NAMALWA (cell line): ENCODE measurements at regions not wholly inside any gene's neighbourhood (a gene's known extent, or its start where the extent isn't known, plus 50 kb on each side); places are given as distances from the start of the nearest gene placed in this dataset.
"Not testable (repeated sequence)": the region's sequence is repeated elsewhere in the genome, so short reads cannot be mapped to it uniquely, and the experiment has no call there.

Experiments used
- DNase-seq: peaks from one replicate; pipeline ENCODE4 v3.0.0-alpha.2; 2015; ENCODE audit warnings: low spot score

DNA sequence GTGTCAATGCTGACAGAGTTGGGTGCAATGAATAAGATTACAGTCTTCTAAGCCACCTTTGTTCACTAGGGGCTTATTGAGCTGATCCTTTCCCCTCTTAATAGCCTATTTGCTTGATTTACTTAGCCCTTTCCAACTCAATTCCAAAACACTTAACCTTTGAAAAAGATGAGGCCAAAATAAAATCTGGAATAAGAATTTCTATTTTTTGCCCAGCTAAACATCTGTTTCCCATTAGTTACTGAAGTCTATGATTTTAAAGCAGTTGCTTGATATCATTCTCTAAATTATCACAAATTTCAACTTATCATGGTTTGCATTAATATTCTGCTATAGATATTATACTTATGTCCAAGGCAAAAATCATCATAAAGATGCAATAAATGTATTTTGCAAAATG, 1272.0 kb upstream of the ACO1 start:
- no peak for DNase-seq

DNA sequence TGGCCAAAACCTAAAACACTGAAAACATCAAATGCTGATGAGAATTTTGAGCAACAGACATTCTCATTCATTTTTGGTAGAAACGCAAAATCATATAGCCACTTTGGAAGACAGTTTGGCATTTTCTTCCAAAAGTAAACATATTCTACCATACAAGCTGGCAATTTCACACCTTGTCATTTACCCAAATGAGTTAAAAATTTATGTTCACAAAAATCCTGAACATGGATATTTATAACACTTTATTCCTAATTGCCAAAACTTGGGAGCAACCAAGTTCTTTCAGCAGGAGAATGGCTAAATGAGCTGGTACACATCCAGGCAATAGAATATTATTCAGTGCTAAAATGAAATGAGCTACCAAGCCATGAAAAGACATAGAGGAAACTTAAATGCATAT, 1270.1 kb upstream of the ACO1 start:
- no peak for DNase-seq

DNA sequence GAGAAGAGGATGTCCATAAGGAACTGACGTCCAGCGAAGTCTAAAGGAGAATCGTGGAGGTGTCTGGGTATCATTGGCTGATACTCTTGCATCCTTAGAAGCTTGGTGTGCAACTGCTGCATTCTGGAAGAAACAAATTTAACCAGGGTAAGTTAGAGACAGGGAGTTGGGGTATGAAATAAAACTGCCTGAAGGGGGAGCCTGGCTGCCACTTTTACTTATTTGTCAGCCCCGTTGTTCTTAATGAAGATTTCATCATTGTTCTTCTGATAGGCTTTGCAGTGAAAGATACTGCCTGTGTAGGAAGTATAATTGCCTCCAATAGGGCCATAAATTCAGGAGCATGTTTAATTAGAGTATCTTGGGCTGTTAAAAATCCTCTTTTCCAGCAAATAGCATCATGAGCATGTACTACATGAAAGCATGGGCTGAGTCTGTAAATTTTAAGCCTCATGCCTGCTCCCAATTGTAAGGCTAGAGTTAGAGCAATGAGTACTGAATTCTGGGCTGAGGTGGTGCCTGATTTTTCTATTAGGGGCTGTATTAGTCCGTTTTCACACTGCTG, 1264.5 kb upstream of the ACO1 start:
- peak; percentile 64 for DNase-seq

DNA sequence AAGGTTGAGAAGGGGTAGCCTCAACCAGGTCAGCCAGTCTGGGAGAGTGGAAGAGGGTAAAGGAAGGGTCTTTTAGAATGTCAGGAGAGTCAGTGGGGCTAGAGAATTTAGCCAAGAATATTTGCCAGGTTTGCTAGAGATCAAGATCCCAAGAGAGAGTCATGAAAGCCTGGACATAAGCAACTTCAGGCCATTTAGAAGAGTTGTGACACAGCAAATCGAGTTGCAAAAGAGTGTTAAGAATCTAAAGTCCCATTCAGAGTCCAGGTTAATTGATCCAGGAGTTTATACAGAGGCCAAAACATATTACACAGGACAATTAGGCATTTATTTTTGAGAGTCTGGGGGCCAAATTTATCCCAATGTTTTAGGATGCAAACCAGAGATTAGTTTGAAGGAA, 1260.1 kb upstream of the ACO1 start:
- DNase-seq = no peak

DNA sequence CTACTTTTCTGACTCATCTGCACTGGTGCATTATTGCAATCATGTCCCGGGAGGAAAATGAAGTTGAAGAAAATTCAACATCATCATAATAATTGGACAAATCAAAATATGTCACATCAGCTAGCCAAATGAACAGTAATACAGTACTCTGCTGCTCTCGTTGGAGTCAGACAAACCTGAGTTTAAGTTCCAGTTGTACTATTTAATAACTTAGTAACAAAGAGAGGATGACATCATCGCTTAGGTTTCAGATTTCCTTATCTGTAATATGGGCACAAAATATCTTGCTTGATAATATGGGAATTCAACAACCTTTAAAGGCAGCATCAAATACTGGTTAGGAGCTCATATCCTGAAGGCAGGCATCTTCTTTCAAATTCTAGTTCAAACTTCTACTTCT, 1248.9 kb upstream of the ACO1 start:
- DNase-seq = no peak

DNA sequence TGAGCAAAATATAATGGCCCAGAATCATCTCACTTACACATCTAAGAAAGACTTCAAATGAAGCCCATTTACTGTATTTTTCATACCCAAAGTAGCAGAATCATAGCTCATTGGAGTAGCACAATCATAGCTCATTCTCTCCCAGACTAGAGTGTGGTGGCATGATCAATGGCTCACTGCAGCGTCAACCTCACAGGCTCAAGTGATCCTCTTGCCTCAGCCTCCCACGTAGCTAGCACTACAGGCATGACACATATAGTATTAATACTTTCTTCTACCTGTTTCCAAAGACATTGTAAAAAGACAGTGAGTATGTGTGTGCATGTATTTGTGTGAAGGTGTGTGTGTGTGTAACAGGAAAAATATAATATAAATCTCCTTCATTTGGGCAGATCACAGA, 1247.9 kb upstream of the ACO1 start:
- no peak for DNase-seq

DNA sequence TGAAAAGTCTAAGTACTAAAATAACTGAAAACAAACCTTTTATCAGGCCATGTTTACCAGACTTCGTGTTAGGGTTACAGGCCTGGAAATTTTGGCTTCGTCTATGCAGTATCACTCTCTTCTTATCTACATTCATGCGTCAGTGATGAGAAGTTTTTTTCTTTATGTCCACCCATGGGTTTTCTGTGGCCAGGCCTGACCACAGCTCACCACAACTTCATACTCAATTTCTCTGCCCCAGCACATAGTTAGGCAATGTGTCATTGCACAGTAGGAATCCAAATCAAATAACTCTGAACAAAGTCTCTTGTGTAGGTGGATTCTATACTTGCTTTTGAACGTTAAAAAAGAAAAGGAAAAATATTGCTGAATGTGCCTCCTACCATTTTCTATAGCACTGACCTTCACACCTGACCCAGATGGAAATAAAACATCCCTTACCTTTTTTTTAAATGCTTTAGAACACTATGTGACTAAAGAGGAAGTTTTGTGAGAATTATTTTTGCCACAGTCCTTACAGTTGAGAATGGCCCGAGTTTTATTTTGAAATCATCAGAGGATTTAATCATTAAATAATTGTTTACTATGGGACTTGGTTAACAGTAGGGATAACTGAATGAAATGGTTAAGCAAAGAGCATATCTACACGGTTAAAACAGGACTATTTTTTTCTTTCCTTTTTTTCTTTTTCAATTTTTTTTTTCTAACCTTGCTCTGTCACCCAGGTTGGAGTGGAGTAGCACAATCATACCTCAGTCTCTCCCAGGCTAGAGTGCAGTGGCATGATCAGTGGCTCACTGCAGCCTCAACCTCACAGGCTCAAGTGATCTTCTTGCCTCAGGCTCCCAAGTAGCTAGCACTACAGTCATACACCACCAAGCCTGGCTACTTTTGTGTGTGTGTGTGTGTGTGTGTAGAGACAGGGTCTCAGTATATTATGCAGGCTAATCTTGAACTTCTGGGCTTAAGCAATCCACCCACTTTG, 1247.0 kb upstream of the ACO1 start:
- no peak for DNase-seq

DNA sequence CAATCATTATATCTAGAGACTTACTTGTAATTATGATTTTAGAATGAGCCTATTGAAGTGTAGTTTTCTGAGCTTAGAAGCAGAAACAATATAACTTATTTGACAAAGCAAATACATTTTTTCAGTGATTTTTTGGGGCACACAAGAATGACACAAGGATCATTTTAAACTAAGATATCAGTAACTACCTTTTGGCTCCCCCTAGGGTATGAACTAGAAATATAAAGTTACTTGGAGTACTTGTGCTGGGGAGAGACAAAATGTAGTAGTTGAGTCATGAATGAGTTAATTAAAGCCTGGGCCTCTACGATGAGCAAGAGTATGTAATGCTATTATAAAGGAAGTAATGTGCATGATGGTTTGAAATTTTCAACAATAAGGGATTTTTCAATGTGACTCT, 1244.1 kb upstream of the ACO1 start:
- DNase-seq = peak; percentile 58

DNA sequence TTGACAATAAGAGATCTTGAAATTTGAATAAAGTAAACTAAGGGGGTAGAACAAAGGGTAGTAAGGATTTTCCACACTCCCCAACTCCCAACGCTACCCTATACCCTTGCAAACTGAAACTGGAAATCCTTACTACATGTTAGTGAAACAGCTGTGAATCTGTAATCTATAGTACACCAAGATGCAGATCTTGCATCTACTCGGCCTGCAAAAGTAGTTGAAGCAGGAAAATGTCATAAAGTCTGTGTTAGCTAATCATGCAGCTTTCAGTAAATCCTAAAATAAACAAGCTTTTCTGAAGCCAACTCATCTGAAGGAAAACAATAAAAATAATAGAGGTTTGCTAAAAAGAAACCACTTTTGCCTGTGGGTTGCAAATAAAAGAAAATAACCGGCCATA, 1242.0 kb upstream of the ACO1 start:
- DNase-seq = no peak

DNA sequence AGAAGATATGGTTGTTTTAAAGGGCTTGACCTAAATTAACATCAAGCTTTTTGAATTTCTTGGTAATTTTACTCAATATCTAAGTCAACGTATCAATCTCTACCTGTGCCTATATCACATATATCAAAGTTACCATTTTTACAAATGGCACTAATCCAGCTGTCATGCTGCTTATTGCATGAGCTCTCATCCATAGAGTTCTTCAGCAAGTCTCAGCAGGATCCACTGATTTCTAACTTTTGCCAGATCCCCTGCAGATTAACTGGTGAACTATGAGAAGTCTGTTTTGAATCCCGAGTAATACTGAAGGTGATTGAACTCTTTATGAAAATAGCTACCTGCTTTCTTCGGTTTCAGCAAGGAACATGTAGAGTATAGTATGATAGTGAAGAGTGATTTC, 1239.8 kb upstream of the ACO1 start:
- DNase-seq = no peak

DNA sequence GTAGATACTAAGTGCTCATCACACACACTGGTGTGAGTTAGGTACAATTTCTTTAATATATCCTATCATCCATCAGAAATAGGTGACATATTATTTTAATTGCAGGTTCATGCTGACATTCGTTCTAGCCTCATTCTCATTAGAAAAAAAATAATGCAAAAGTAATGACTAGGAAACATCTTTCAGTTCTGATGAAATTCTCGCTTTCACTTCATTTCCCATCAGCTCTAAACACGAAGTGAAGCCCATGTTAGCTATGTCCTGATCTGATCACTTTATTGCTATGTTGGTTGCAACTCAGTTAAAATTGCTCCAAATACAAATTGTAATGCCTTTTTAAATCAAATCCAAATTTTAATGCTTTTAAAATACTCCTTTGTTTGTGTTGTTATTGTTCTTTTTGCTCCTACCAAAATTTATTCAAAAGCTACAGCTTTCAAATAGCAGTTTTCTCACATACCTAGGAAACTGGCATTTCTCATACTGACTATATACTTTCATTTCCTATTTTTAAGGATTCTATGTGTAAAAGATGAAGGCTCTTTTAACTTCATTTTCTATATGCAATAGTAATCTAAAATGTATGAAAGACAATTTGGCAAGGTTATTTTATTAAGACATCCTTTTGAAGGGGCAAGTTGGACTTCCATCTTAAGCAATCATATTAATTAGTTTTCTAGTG, 1237.8 kb upstream of the ACO1 start:
- peak; percentile 13 for DNase-seq

DNA sequence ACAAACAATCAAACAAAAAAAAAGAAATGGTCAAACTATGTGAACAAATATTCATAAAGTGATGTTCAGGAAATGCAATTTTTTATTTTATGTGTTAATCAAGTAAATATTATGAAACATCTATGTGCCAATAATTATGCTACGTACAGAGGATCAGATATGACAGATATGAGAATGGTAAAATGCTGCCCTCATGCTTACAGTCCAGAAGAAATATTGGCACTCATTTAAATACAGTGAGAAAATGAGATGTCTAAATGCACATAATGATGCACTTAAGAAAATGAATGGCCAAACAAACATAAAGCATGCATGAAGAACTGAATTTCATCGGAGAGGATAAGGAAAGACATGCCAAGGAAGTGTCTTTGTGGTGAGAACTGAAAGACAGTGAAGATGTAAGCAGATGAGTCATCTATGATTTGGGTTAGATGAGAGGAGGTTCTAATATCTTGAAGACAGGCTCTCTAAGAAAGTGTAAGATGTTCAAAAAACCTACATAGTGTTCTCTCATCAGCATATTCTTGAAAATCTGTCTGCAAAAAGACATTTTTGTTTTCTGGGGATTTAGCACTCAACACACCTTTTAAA, 1231.1 kb upstream of the ACO1 start:
- no peak for DNase-seq

DNA sequence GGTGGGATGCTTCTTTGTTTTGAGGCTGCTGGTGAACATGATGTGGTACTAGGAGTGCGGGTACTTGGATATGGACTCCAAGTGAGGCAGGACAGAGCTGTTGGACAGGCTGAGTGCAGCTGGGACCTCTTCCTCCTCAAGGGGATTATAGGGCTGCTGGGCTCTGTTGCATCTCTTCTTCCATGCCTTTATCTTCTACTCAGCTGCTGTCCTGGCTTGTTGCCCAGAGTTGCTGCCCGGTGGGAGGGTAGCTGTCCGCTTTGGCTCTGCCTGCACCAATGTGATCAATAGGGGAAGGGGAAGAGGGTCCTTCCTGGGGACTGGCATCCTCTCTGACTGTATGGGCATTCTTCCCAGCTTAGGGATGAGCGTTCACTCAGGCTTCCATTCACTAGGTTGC, 1217.9 kb upstream of the ACO1 start:
- DNase-seq = no peak

DNA sequence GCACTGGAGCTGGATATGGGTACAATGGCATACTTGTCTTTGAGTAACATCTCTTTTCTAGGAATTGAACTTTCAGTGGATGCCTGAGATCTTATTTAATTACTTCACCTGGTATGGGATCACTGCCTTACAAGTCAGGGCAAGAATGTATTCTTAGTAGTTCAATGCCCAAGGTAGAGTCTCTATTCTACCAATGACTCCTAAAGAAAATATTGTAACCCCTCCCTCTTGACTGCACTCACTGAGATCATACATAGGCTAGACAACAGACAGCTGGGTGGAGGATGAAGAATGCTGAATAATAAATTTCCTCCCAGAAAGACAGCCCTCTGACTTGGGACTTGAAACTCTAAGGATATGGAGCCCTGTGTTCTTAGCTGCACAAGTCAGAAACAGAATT, 1216.3 kb upstream of the ACO1 start:
- no peak for DNase-seq

DNA sequence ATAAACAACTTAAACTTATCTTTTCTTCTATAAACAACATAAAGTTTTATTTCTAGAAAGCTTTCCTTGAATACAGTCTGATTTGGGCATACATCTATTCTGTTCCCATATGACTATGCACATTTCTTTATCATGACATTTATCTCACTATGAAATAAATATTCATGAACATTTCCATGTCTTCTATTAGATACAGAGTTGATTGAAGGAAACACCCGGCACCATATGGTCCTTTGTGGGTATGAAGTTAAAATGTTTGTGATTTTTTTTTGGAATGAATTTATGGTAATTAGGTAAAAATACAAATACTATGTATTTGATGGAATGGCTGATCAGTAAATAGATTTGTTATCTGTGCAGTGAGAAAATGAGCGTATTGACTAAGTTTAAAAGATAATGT, 1209.8 kb upstream of the ACO1 start:
- no peak for DNase-seq

DNA sequence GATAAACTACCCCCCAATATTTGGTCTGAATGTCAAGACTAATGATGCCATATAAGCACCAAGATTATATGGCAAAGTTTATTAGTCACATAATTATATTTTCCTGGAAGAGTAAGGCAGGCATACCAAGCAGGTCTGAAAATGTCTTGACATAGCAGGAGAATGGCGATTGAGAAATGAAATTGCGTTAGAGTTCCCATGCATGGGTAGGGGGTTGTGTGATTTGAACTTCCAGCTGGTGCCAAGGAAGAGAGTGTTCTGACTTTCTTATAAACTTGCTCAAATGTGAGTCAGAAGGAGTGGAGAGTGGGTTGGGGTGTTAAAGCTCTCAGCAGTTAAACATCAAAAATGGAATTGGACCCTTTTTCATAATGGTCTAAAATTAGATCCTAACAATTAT, 1200.6 kb upstream of the ACO1 start:
- no peak for DNase-seq

DNA sequence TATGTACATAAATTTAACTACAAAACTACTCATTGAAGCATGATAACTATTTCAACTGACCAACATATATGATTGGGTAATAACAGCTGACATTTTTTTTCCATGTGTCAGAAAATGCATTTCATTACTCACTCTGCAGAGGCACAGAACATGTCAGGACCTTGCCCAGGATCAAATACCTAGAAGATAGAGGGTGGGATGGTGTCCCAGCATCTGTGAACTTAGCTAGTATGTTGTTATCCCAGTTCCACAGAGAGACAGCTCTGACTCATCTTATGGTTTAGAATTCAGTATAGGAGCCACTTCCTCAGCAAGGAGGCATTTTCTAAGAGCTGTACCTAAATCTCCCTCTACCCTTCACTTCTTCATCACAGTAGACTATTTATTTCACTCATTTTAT, 1198.6 kb upstream of the ACO1 start:
- DNase-seq = no peak

DNA sequence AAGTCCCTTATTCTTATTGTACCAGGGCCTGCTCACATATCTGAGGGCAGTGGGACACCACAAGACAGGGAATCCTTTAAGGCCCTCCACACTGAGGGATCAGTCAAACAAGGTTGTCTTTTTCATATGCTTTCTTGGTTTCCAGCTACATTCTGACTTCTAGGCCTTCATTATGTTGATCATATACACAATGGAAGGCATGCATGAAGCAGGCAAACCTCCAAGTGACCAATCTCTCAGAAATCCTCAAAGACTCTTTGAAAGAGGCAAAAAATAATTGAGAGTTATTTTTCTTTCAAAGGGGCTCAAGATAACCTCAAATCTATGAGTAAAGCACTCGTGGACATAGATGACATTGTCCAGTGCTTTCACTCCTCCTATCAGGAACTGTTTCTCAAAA, 1195.9 kb upstream of the ACO1 start:
- no peak for DNase-seq

DNA sequence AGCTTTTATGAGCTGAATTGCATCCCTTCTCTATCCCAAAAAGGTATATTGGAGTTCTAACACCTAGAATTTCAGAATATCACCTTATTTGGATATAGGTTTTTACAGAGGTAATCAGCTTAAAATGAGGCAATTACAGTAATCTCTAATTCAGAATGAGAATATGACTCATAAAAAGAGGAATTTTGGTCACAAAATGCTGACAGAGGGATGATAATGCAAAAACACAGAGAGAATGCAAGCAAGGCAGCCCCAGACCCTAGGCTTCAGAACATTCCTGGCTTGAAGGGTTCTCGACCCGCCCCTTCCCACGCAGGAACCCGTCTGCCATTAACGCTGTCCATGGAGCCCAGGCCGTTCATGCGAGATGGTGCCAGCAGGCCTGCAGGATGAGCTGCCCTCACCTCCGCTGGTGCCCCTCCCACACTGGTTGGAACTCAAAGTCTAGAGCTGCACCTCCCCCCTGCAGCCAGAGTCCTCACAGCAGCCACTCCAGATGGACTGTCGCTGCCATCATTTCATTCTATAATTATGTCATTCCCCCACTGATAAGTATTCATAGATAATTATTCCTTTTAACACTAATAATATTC, 1173.4 kb upstream of the ACO1 start:
- peak; percentile 17 for DNase-seq

DNA sequence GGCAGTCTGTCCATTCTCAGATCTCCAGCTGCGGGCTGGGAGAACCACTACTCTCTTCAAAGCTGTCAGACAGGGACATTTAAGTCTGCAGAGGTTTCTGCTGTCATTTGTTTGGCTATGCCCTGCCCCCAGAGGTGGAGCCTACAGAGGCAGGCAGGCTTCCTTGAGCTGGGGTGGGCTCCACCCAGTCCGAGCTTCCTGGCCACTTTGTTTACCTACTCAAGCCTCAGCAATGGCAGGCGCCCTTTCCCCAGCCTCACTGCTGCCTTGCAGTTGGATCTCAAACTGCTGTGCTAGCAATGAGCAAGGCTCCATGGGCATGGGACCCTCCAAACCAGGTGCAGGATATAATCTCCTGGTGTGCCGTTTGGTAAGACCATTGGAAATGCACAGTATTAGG, 1154.5 kb upstream of the ACO1 start:
- not testable (repeated sequence) for DNase-seq

DNA sequence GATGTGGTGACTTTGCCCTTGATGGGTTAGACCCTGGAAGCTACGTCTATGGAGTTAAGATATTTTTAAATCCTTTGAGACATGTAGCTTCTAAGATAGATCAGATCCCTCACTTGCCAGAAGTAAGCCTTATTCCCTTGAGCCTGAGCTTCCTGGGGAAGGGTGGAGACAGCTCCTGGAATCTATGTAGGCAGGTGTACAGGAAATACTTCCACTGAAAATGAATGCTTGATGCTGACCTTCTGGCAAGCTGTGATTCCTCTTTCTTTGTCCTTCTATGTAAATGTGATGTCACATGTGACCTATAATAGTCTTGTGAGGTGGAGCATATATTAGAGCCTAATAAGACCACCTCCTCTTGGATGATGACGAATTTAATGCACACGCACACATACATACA, 1152.0 kb upstream of the ACO1 start:
- DNase-seq = no peak

DNA sequence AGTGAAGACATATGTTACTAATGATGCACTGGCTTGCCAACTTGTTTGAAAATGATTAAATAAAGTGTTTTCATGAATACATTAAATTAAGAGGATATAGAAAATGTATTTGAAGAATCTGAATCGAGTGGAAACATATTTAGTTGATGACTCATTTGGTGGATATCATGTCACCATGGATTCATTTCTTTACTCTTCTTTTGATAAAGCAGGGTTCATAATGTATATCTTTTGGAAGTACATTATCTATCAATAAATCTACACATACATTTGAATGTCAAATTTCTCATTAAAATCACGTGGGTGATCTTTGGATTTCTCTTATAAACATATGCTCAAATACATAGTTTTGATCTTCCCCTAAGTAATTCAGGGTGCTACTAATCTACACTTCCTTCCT, 1148.1 kb upstream of the ACO1 start:
- no peak for DNase-seq
